A549 (cell line): ENCODE measurements at regions not wholly inside any gene's neighbourhood (a gene's known extent, or its start where the extent isn't known, plus 50 kb on each side); places are given as distances from the start of the nearest gene placed in this dataset.

Experiments used
- CHD2 ChIP-seq: fragments of 150-350 bp; IDR thresholded peaks from 2 replicates; pipeline ENCODE4 v1.6.1; 2014; ENCODE audit warnings: low read length; ENCODE audit not compliant: partially characterized antibody
- CHD4 ChIP-seq: fragments of 200-600 bp; sonication (generic); IDR thresholded peaks from 2 replicates; pipeline ENCODE4 v1.6.1; 2016; ENCODE audit warnings: antibody characterized with exemption, mild to moderate bottlenecking, borderline replicate concordance
- ESRRA ChIP-seq: fragments of 150-350 bp; IDR thresholded peaks from 2 replicates; pipeline ENCODE4 v1.6.1; 2014; ENCODE audit warnings: mild to moderate bottlenecking, low read length, borderline replicate concordance
- JUNB ChIP-seq: fragments of >200 bp; sonication (Bioruptor Twin); formaldehyde crosslinking; IDR thresholded peaks from 2 replicates; pipeline ENCODE4 v1.6.1; 2016
- NPAS2 ChIP-seq: fragments of 250-450 bp; sonication (Bioruptor Pico); IDR thresholded peaks from 2 replicates; pipeline ENCODE4 v1.8.0; 2022; ENCODE audit warnings: mild to moderate bottlenecking, moderate library complexity, borderline replicate concordance
- POLR2A ChIP-seq: IDR thresholded peaks from 2 replicates; pipeline ENCODE4 v1.6.1; 2012; ENCODE audit warnings: mild to moderate bottlenecking, low read length
- RAD21 ChIP-seq, 2 experiments: fragments of >200 bp in 1 of 2; sonication (Bioruptor Twin) in 1 of 2; formaldehyde crosslinking in 1 of 2; IDR thresholded peaks in 1 of 2; conservative IDR thresholded peaks in 1 of 2; 2 replicates in 1 of 2; 3 replicates in 1 of 2; pipeline ENCODE4 v1.6.1; 2012 to 2018; ENCODE audit warnings: inconsistent platforms in 1 of 2
- RCOR1 ChIP-seq: fragments of 150-350 bp; IDR thresholded peaks from 2 replicates; pipeline ENCODE4 v1.6.1; 2014; ENCODE audit warnings: antibody characterized with exemption, low read length, low read depth
- TF ChIP-seq, protein P1 (sequence below): fragments of >200 bp; sonication (Bioruptor Twin); formaldehyde crosslinking; IDR thresholded peaks from 3 replicates; pipeline ENCODE4 v1.5.1; 2016
- TF ChIP-seq, protein P2 (sequence below): fragments of >200 bp; sonication (Bioruptor Twin); formaldehyde crosslinking; IDR thresholded peaks from 3 replicates; pipeline ENCODE4 v1.6.1; 2016
- TF ChIP-seq, protein P3 (sequence below): fragments of 200-600 bp; sonication (generic); IDR thresholded peaks from 2 replicates; pipeline ENCODE4 v1.6.1; 2016; ENCODE audit warnings: antibody characterized with exemption, mild to moderate bottlenecking, moderate library complexity
- TF ChIP-seq, protein P4 (sequence below): fragments of 450-650 bp; IDR thresholded peaks from 2 replicates; pipeline ENCODE4 v1.6.1; 2014; ENCODE audit warnings: antibody characterized with exemption

DNA sequence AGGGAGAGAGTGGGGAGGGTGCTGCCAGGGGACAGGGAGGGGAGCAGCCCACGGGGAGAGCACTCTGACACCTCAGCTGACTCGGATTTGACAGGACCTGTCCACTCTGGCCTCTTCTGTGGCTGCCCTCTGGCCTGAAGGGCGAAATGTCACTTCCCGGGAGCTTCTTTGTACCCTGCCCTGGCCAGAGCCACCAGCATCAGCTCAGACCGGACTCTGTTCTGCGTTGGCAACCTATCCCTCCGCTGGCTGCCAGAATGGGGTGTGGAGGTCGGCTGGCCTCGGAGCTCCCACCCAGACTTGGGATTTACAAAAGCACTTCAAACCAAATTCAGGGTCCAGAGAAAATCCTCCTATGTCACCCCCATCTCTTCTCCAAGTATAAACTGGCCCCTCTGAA, 336.7 kb upstream of the FRG2C start:
- TF ChIP-seq, protein P1, sequence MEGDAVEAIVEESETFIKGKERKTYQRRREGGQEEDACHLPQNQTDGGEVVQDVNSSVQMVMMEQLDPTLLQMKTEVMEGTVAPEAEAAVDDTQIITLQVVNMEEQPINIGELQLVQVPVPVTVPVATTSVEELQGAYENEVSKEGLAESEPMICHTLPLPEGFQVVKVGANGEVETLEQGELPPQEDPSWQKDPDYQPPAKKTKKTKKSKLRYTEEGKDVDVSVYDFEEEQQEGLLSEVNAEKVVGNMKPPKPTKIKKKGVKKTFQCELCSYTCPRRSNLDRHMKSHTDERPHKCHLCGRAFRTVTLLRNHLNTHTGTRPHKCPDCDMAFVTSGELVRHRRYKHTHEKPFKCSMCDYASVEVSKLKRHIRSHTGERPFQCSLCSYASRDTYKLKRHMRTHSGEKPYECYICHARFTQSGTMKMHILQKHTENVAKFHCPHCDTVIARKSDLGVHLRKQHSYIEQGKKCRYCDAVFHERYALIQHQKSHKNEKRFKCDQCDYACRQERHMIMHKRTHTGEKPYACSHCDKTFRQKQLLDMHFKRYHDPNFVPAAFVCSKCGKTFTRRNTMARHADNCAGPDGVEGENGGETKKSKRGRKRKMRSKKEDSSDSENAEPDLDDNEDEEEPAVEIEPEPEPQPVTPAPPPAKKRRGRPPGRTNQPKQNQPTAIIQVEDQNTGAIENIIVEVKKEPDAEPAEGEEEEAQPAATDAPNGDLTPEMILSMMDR, result no peak
- TF ChIP-seq, protein P2, sequence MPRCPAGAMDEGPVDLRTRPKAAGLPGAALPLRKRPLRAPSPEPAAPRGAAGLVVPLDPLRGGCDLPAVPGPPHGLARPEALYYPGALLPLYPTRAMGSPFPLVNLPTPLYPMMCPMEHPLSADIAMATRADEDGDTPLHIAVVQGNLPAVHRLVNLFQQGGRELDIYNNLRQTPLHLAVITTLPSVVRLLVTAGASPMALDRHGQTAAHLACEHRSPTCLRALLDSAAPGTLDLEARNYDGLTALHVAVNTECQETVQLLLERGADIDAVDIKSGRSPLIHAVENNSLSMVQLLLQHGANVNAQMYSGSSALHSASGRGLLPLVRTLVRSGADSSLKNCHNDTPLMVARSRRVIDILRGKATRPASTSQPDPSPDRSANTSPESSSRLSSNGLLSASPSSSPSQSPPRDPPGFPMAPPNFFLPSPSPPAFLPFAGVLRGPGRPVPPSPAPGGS, result no peak
- TF ChIP-seq POLR2A (no peak), RCOR1 (no peak), CHD4 (no peak), RAD21 (conservative IDR thresholded peaks at IDR 0.05 in 1 of 2, IDR thresholded peaks at IDR 0.05 in 1 of 2) (no peak), JUNB (no peak), NPAS2 (CRISPR knock-in tag) (no peak), CHD2 (no peak), ESRRA (no peak)
- TF ChIP-seq, protein P3, sequence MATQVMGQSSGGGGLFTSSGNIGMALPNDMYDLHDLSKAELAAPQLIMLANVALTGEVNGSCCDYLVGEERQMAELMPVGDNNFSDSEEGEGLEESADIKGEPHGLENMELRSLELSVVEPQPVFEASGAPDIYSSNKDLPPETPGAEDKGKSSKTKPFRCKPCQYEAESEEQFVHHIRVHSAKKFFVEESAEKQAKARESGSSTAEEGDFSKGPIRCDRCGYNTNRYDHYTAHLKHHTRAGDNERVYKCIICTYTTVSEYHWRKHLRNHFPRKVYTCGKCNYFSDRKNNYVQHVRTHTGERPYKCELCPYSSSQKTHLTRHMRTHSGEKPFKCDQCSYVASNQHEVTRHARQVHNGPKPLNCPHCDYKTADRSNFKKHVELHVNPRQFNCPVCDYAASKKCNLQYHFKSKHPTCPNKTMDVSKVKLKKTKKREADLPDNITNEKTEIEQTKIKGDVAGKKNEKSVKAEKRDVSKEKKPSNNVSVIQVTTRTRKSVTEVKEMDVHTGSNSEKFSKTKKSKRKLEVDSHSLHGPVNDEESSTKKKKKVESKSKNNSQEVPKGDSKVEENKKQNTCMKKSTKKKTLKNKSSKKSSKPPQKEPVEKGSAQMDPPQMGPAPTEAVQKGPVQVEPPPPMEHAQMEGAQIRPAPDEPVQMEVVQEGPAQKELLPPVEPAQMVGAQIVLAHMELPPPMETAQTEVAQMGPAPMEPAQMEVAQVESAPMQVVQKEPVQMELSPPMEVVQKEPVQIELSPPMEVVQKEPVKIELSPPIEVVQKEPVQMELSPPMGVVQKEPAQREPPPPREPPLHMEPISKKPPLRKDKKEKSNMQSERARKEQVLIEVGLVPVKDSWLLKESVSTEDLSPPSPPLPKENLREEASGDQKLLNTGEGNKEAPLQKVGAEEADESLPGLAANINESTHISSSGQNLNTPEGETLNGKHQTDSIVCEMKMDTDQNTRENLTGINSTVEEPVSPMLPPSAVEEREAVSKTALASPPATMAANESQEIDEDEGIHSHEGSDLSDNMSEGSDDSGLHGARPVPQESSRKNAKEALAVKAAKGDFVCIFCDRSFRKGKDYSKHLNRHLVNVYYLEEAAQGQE, result no peak
- TF ChIP-seq, protein P4, sequence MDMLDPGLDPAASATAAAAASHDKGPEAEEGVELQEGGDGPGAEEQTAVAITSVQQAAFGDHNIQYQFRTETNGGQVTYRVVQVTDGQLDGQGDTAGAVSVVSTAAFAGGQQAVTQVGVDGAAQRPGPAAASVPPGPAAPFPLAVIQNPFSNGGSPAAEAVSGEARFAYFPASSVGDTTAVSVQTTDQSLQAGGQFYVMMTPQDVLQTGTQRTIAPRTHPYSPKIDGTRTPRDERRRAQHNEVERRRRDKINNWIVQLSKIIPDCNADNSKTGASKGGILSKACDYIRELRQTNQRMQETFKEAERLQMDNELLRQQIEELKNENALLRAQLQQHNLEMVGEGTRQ, result no peak
